B cell (primary cell): ENCODE measurements at regions not wholly inside any gene's neighbourhood (a gene's known extent, or its start where the extent isn't known, plus 50 kb on each side); places are given as distances from the start of the nearest gene placed in this dataset.

Experiments
- ATAC-seq: fragments of 200-7000 bp; cut with Tn5 transposase; one replicate; pipeline ENCODE4 v1.10.0; 2021; ENCODE audit warnings: low read depth, mild to moderate bottlenecking, moderate number of reproducible peaks, moderate library complexity
- CTCF ChIA-PET: fragments of 350-600 bp; sonication (Branson Sonifier 250); formaldehyde crosslinking; loops from one replicate; lab custom pipeline; 2021; ENCODE audit warnings: antibody characterized with exemption, inconsistent platforms; lab: Charles Lee
- POLR2A ChIA-PET: fragments of 350-600 bp; sonication (Branson Sonifier 250); formaldehyde crosslinking; loops from one replicate; lab custom pipeline; 2021; ENCODE audit warnings: antibody characterized with exemption; lab: Charles Lee
- DNase-seq: peaks from one replicate; pipeline ENCODE4 v3.0.0; 2013
- H2AFZ ChIP-seq: 2 replicates; pipeline ENCODE4 v1.6.1; 2012; ENCODE audit warnings: mild to moderate bottlenecking, low read depth, low read length; ENCODE audit not compliant: insufficient read depth, poor library complexity, severe bottlenecking
- H3K27ac ChIP-seq, 2 donors: 1 replicate in 1 of 2; 2 replicates in 1 of 2; pipeline ENCODE4 v1.5.1; 2012 to 2013; ENCODE audit warnings: low read length in 2 of 2, mild to moderate bottlenecking in 2 of 2, moderate library complexity in 1 of 2
- H3K27me3 ChIP-seq, 4 experiments: fragments of 200-600 bp in 1 of 4; sonication (generic) in 1 of 4; replicated peaks in 1 of 4; 1 replicate in 2 of 4; 2 replicates in 2 of 4; pipeline versions ENCODE4 v1.6.1 to v1.7.0; 2013 to 2016; ENCODE audit warnings: low read length in 3 of 4, mild to moderate bottlenecking in 2 of 4, mixed read lengths in 1 of 4, moderate library complexity in 1 of 4; ENCODE audit not compliant: insufficient read depth in 4 of 4, control insufficient read depth in 3 of 4; ENCODE audit errors: control extremely low read depth in 1 of 4
- H3K36me3 ChIP-seq, 2 experiments: replicated peaks in 1 of 2; 1 replicate in 1 of 2; 2 replicates in 1 of 2; pipeline versions ENCODE4 v1.6.1 to v1.7.1; 2013; ENCODE audit warnings: low read length in 1 of 2; ENCODE audit not compliant: insufficient read depth in 2 of 2, control insufficient read depth in 1 of 2; ENCODE audit errors: control extremely low read depth in 1 of 2, extremely low read depth in 1 of 2
- H3K4me1 ChIP-seq, 2 donors: fragments of 200-600 bp in 1 of 2; sonication (generic) in 1 of 2; 1 replicate in 1 of 2; 2 replicates in 1 of 2; pipeline versions ENCODE4 v1.5.1 to v1.6.1; 2013 to 2017; ENCODE audit warnings: low read length in 2 of 2; ENCODE audit not compliant: control insufficient read depth in 2 of 2, insufficient read depth in 2 of 2
- H3K4me2 ChIP-seq: replicated peaks from 2 replicates; pipeline ENCODE3; 2012; ENCODE audit warnings: mild to moderate bottlenecking, low read depth, low read length; ENCODE audit not compliant: poor library complexity, severe bottlenecking
- H3K4me3 ChIP-seq, 5 experiments: fragments of 200-600 bp in 1 of 5; sonication (generic) in 1 of 5; 1 replicate in 3 of 5; 2 replicates in 2 of 5; pipeline versions ENCODE4 v1.5.1 to v1.7.0; 2011 to 2016; ENCODE audit warnings: low read length in 4 of 5, mild to moderate bottlenecking in 4 of 5, low read depth in 2 of 5, control low read depth in 1 of 5, moderate library complexity in 1 of 5; ENCODE audit not compliant: insufficient read depth in 1 of 5; ENCODE audit errors: control extremely low read depth in 1 of 5, extremely low read depth in 1 of 5
- H3K79me2 ChIP-seq: fragments of 200-600 bp; sonication (generic); one replicate; pipeline ENCODE4 v1.6.0; 2016; ENCODE audit warnings: low read length; ENCODE audit not compliant: control insufficient read depth, insufficient read depth
- H3K9ac ChIP-seq: fragments of 200-600 bp; sonication (generic); 2 replicates; pipeline ENCODE4 v1.6.1; 2017; ENCODE audit warnings: mild to moderate bottlenecking, low read length, moderate library complexity
- H3K9me3 ChIP-seq, 3 donors: one replicate each; pipeline versions ENCODE4 v1.6.1 to v1.7.1; 2013; ENCODE audit warnings: low read length in 2 of 3; ENCODE audit not compliant: control insufficient read depth in 2 of 3, insufficient read depth in 1 of 3; ENCODE audit errors: control extremely low read depth in 1 of 3
- H4K20me1 ChIP-seq: 2 replicates; pipeline ENCODE4 v1.6.0; 2012; ENCODE audit warnings: mild to moderate bottlenecking, low read length; ENCODE audit not compliant: insufficient read depth, control insufficient read depth, poor library complexity, severe bottlenecking
- H3K27ac Mint-ChIP-seq: one replicate; pipeline ENCODE4 v1.8.0; 2021; ENCODE audit warnings: mixed read lengths
- H3K27me3 Mint-ChIP-seq: one replicate; pipeline ENCODE4 v1.8.0; 2021; ENCODE audit warnings: mixed read lengths
- H3K4me1 Mint-ChIP-seq: one replicate; pipeline ENCODE4 v1.8.0; 2021; ENCODE audit warnings: mixed read lengths
- H3K4me3 Mint-ChIP-seq: one replicate; pipeline ENCODE4 v1.8.0; 2021; ENCODE audit warnings: mixed read lengths
- H3K9me3 Mint-ChIP-seq: one replicate; pipeline ENCODE4 v1.8.0; 2022; ENCODE audit warnings: mixed read lengths; ENCODE audit not compliant: insufficient read depth
- EZH2 ChIP-seq: IDR thresholded peaks from 2 replicates; pipeline ENCODE4 v1.6.1; 2012; ENCODE audit warnings: borderline replicate concordance, low read depth, mild to moderate bottlenecking, moderate library complexity, low read length; ENCODE audit not compliant: insufficient read depth, poor library complexity, severe bottlenecking
- WGBS: methylation state at CpG from one replicate; pipeline ENCODE4 v1.1.5; 2013; ENCODE audit warnings: missing lambda C conversion rate; ENCODE audit not compliant: insufficient coverage; 5-methylcytosine and 5-hydroxymethylcytosine counted together
- intact Hi-C: fragments of 100-400 bp; cut with micrococcal nuclease; formaldehyde crosslinking; loops from one replicate; pipeline ENCODE4 v1.10.0; 2022
- TF ChIP-seq, protein P1 (sequence below): fragments of 200-600 bp; IDR thresholded peaks from one replicate; pipeline ENCODE4 v1.8.0; 2022; ENCODE audit warnings: antibody characterized with exemption, mild to moderate bottlenecking

- CTCF ChIA-PET, result interaction anchor here (1.2 to 1.8 kb wide), 2 partner anchors 10 kb away, joined by 3 to 11 read pairs; no protein-coding TSS in a partner anchor
- TF ChIP-seq, protein P1, sequence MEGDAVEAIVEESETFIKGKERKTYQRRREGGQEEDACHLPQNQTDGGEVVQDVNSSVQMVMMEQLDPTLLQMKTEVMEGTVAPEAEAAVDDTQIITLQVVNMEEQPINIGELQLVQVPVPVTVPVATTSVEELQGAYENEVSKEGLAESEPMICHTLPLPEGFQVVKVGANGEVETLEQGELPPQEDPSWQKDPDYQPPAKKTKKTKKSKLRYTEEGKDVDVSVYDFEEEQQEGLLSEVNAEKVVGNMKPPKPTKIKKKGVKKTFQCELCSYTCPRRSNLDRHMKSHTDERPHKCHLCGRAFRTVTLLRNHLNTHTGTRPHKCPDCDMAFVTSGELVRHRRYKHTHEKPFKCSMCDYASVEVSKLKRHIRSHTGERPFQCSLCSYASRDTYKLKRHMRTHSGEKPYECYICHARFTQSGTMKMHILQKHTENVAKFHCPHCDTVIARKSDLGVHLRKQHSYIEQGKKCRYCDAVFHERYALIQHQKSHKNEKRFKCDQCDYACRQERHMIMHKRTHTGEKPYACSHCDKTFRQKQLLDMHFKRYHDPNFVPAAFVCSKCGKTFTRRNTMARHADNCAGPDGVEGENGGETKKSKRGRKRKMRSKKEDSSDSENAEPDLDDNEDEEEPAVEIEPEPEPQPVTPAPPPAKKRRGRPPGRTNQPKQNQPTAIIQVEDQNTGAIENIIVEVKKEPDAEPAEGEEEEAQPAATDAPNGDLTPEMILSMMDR, result no peak
- no peak for TF ChIP-seq EZH2
- POLR2A ChIA-PET, result no interaction called here
Measured at GRCh38 chr5:42879291-42879690, 67.6 kb upstream of the SELENOP start.

GRCh38 chr5:42878550-42878949 is 66.9 kb upstream of the SELENOP start:
- whole genome bisulfite sequencing, result no CpG with 5 or more reads among the region's 4 CpGs
- Histone ChIP-seq H4K20me1 (no peaks in the 10 kb centered on the region), H3K4me3 (no peak overlapping the region), H3K79me2 (no peaks in the 10 kb centered on the region), H3K27me3 (no peaks in the 10 kb centered on the region), H3K9ac (no peak overlapping the region), H3K9me3 (no peaks in the 10 kb centered on the region), H3K4me2 (no peak overlapping the region), H2AFZ (no peak overlapping the region), H3K4me1 (peaks cover 0 to 3% of the 10 kb centered on the region in 2 donors), H3K36me3 (no peaks in the 10 kb centered on the region), H3K27ac (no peak overlapping the region)
- Mint-ChIP-seq H3K4me3 (no peak overlapping the region), H3K9me3 (no peaks in the 10 kb centered on the region), H3K27ac (no peak overlapping the region), H3K4me1 (peaks cover 6% of the 10 kb centered on the region), H3K27me3 (peaks cover 4% of the 10 kb centered on the region)
- ChIA-PET POLR2A (no interaction called here), CTCF (interaction anchor here (1.2 to 1.8 kb wide), 2 partner anchors 9 to 11 kb away, joined by 3 to 11 read pairs; no protein-coding TSS in a partner anchor)
- intact Hi-C loops, result no loop called here
- TF ChIP-seq, protein P1, result no peak
- no peak for TF ChIP-seq EZH2
- no peak for DNase-seq
- no peak for ATAC-seq

More at GRCh38 chr5:42879291-42879690, 67.6 kb upstream of the SELENOP start:
- no peaks in the 10 kb centered on the region for H3K9me3 ChIP-seq
- 88% methylated on average over 2 of the region's 2 CpGs for WGBS
- DNase-seq (no peak), ATAC-seq (no peak)
- peaks cover 0 to 3% of the 10 kb centered on the region in 2 donors for H3K4me1 ChIP-seq
- H3K79me2 ChIP-seq, result no peaks in the 10 kb centered on the region
- Mint-ChIP-seq H3K4me1 (peaks cover 6% of the 10 kb centered on the region), H3K27me3 (no peaks in the 10 kb centered on the region), H3K27ac (no peak overlapping the region), H3K4me3 (no peak overlapping the region), H3K9me3 (no peaks in the 10 kb centered on the region)
- no peaks in the 10 kb centered on the region for H3K27me3 ChIP-seq
- no peak overlapping the region for H3K27ac ChIP-seq
- no peak overlapping the region for H3K4me3 ChIP-seq
- no peak overlapping the region for H3K4me2 ChIP-seq
- H3K9ac ChIP-seq, result no peak overlapping the region
- H3K36me3 ChIP-seq, result no peaks in the 10 kb centered on the region
- H2AFZ ChIP-seq, result no peak overlapping the region
- intact Hi-C loops, result no loop called here
- H4K20me1 ChIP-seq, result no peaks in the 10 kb centered on the region
